AG08396 (cell line): ENCODE measurements at regions not wholly inside any gene's neighbourhood (a gene's known extent, or its start where the extent isn't known, plus 50 kb on each side); places are given as distances from the start of the nearest gene placed in this dataset.

Experiments used
- DNase-seq: peaks from one replicate; pipeline ENCODE4 v3.0.0; 2012; ENCODE audit warnings: low spot score, mixed read lengths

DNA sequence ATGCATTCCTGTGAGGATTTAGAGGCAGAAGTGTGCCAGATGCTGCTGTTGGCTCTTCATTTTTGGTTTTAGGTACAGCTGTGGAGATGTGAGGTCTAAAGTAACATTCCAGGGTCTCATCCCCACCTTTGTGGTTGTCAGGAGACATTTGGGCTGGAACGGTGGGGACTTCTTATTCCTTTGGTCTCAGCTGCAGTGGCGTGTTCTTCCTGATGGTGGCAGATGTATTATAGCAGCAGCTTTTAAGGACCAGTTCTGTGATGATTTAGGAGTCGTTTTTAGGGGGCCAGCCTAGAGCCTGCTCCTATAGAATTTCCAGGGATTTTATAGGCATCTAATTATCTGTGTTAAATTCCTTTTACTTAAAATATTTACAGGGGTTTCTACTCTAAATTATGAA is 221.0 kb upstream of the EOMES start:
- DNase-seq = no peak

DNA sequence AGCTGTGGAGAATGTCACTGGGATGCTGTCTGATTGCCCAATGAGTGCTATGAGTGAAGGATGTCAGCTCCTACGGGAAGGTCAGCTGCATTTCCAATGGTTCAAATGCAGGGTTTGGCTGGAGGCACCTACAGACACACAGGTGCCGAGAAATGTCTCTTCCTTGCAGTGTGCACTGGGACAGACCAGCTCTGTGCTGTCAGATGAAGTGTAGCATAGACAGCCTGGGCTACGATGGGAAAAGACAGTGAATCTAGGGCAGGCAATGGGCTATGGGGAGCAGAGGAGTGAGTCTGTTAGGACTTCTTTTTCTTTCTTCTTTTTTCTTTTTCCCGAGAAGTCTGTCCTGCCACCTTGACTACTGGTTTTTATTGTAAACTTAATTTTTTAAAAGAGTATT is 223.1 kb upstream of the EOMES start:
- DNase-seq = no peak

- peak; percentile 5 for DNase-seq
These were observed 238.0 kb upstream of the EOMES start for GRCh38 chr3:27960133-27960532.

GRCh38 chr3:27963519-27963918 is 241.4 kb upstream of the EOMES start:
- no peak for DNase-seq

DNA sequence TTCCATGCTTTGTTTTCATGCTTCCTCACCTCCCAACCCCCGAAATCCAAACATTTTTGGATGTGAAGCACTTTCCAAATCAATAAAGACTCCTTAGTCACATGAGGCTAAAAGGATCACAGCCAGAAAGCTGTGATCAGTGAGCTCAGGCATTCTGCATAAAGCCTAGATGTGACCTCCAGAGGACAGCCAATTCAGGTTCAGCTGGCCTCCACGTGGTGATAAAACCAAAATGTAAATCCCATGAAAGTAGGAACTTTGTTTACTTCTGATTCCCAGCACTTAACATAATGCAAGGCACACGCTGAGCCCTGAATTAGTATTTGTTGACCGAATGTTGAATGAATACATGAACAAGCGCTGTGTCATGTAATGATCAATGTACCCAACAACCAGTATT is 249.5 kb upstream of the EOMES start:
- DNase-seq = no peak

GRCh38 chr3:27976933-27977332 is 254.8 kb upstream of the EOMES start:
- peak; percentile 5 for DNase-seq

GRCh38 chr3:27978440-27978839 is 256.3 kb upstream of the EOMES start:
- DNase-seq = no peak

DNA sequence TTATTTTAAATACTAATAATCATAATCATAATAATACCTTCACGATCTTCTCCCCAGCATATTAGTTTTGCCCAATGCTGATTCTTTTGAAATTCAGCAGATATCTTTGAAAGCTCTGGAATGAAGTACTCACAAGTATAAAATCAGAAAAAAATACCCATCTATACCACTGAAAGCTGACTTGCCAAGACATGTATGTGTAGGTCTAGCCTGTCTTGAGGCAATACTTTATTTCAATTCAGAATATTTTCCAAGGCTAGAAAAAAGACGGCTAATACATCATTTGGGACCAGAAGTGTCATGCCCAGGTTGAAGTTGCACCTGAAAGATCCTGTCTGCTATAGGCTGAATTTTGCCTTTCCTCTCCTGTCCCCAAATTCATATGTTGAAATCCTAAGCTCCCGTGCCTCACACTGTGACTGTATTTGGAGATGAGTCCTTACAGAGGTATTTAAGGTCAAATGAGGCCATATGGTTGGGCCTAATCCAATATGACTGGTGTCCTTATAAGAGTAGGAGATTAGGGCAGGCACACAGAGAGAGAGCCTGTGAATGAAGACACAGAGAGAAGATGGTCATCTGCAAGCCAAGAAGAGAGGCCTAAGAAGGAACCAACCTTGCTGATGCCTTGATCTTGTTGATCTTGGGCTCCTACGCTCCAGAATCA is 255.9 kb upstream of the CMC1 start:
- DNase-seq = no peak

DNA sequence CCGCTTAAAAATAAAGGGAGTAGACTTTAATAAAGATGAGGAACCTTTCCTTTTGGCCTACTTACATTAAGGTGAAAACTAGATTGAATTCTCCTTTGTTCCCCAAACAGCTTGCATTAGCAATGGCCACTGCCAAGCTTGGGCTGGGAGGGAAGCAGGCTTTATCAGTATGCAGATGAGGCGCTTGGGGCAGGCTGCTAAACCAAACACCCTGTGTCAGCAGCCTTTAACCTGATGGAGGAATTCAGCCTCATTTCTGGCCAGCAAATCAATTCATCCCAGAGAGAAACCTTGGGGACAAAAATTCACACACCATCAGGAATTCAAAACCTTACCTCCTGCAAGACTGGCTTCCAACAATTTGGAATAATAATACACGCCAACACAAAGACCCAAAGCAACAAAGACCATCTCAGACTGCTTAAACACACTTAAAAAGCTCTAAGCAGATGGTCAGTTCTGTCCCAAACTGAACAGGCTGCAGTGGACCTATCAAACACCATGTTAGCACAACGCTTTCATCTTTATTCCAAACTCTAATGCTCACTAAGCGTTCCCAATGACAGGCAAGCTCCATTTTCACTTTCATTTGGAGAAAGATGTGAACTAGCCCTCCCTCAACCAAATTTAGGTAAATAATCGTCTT is 255.1 kb upstream of the CMC1 start:
- DNase-seq = no peak

DNA sequence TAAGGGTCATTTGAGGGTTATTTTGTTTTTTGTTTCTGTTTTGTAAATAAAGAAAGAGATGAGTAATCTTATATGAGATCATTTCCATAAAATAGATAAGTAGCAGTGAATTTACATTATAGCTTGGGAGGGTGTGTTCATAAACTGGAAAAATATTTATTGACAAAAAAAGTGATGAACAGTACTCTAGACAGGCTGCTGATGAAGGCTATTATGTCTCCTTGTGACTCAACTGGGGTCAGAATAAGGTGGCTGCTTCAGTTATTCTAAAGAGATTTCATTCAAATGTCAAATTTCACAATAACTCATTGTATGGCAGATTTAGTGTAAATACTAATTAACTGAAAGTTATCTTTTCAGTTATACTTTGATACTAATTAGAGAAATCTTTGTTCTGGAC is 251.1 kb upstream of the CMC1 start:
- DNase-seq = no peak

DNA sequence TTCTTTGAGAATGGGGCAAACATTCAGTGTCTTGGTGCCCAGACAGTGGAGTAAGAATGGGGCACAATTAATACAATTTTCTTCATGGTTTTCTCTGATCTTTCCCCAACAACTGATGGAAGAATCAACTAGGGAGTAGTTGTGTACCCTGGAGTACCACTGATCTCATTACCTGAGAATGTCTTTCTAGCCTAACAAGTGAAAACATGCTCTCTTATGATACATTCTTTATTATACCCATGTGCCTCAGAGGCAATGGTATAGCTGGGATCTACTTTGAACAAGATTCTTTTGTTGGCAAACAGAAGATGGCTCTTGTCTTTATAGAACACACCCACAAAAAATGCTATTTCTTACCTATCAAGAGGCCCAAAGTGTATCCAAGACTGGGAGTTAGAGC is 250.6 kb upstream of the CMC1 start:
- no peak for DNase-seq

DNA sequence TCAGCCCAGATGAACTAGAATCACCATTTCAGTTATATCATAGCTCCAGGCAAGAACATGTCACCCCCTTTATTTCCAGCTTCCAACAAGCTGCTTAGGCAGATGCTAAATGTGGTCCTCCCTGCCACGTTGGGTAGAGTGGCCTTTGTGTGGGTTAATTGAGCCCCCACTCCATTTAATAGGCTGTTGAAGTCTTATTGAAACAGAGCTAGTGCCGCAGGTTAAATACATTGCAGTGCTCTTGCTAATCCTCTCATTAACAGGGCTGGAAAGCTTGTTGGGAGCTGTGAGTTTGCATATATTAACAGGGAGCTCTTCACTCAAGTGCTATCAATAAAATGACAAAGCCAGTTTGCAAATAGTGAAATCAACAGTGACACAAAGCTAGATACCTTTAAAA is 248.4 kb upstream of the CMC1 start:
- no peak for DNase-seq

GRCh38 chr3:28000608-28001007 is 240.8 kb upstream of the CMC1 start:
- DNase-seq = no peak

- DNase-seq = no peak
These were observed 233.2 kb upstream of the CMC1 start for GRCh38 chr3:28008235-28008634.

GRCh38 chr3:28012830-28013229 is 228.6 kb upstream of the CMC1 start:
- no peak for DNase-seq

- no peak for DNase-seq
These were observed 227.4 kb upstream of the CMC1 start for GRCh38 chr3:28013864-28014473.

- DNase-seq = no peak
These were observed 222.3 kb upstream of the CMC1 start for GRCh38 chr3:28018925-28019718.

- DNase-seq = no peak
These were observed 221.7 kb upstream of the CMC1 start for GRCh38 chr3:28019740-28020139.

DNA sequence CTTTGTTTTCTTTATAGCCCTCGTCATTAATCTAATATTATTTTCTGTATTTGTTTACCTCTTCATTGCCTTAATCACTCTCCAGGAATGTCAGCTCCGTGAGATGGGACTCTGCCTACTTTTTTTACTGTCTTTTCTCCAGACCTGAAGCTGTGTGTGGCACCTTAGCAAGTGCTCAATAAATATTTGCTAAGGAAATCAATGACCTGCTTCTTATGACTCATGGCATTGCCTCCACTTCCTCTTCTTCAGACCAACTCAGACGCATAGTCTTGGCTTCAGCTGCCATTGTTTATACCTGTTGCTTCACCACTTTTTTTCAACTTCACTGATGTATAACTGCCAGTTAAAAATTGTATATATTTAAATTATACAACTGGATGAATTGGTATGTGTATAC is 218.5 kb upstream of the CMC1 start:
- DNase-seq = no peak

GRCh38 chr3:28028554-28028953 is 212.9 kb upstream of the CMC1 start:
- no peak for DNase-seq

DNA sequence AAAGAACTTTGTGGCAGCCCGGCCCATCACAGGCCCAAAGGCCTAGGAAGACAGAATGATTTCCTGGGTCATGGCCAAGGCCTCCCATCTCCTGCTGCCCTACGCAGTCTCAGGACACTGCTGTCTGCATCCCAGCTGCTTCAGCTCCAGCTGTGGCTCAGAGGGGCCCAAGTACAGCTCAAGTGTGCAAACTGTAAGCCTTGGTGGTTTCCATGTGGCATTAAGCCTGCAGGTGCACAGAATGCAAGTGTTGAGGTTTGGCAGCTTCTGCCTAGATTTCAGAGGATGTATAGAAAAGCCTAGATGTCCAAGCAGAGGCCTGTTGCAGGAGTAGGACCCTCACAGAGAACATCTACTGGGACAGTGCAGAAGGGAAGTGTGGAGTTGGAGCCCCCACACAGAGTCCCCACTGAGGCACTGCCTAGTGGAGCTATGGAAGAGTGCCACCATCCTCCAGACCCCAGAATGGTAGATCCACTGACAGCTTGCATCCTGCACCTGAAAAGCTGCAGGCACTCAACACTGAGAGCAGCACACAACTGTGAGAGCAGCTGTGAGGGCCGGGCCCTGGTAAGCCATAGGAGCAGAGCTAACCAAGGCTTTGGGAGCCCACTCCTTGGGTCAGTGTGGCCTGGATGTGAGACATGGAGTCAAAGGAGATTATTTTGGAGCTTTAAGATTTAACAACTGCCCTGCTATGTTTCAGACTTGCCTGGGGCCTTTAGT is 208.2 kb upstream of the CMC1 start:
- DNase-seq = no peak
